Stomach smooth muscle (tissue), 2 donors: ENCODE measurements at regions not wholly inside any gene's neighbourhood (a gene's known extent, or its start where the extent isn't known, plus 50 kb on each side); places are given as distances from the start of the nearest gene placed in this dataset.

Source experiments
- H3K27ac ChIP-seq: one replicate; pipeline ENCODE4 v1.7.0; 2013; ENCODE audit warnings: mild to moderate bottlenecking, low read length, inconsistent platforms
- H3K27me3 ChIP-seq, 2 donors: one replicate each; pipeline ENCODE4 v1.7.0; 2013; ENCODE audit warnings: low read length in 2 of 2; ENCODE audit not compliant: insufficient read depth in 2 of 2, control insufficient read depth in 1 of 2
- H3K36me3 ChIP-seq, 2 donors: one replicate each; pipeline ENCODE4 v1.7.0; 2013; ENCODE audit warnings: low read length in 2 of 2; ENCODE audit not compliant: control insufficient read depth in 2 of 2, insufficient read depth in 2 of 2
- H3K4me1 ChIP-seq: one replicate; pipeline ENCODE4 v1.7.0; 2013; ENCODE audit warnings: low read length; ENCODE audit not compliant: control insufficient read depth, insufficient read depth
- H3K4me3 ChIP-seq, 2 donors: one replicate each; pipeline ENCODE4 v1.7.0; 2013; ENCODE audit warnings: low read length in 2 of 2
- H3K9ac ChIP-seq, 2 donors: one replicate each; pipeline ENCODE4 v1.7.0; 2013; ENCODE audit warnings: low read length in 2 of 2, mild to moderate bottlenecking in 1 of 2
- H3K9me3 ChIP-seq, 2 donors: one replicate each; pipeline ENCODE4 v1.7.0; 2013; ENCODE audit warnings: low read length in 2 of 2; ENCODE audit not compliant: control insufficient read depth in 2 of 2
- donor health status: healthy.
- donor health status: Pancreatic carcinoma.

- H3K9ac ChIP-seq = no peak overlapping the region
- H3K4me1 ChIP-seq = no peaks in the 10 kb centered on the region
- H3K27me3 ChIP-seq = no peaks in the 10 kb centered on the region
- no peak overlapping the region for H3K4me3 ChIP-seq
- H3K27ac ChIP-seq = no peak overlapping the region
- no peaks in the 10 kb centered on the region for H3K36me3 ChIP-seq
- peaks cover 0 to 6% of the 10 kb centered on the region in 2 donors for H3K9me3 ChIP-seq
Observed at GRCh38 chr5:82760856-82761255, 316.3 kb downstream of the TMEM167A start.

- Histone ChIP-seq H3K4me1 (no peaks in the 10 kb centered on the region), H3K4me3 (no peak overlapping the region), H3K36me3 (no peaks in the 10 kb centered on the region), H3K27ac (no peak overlapping the region), H3K9ac (no peak overlapping the region), H3K27me3 (no peaks in the 10 kb centered on the region), H3K9me3 (peaks cover 0 to 6% of the 10 kb centered on the region in 2 donors)
Observed at GRCh38 chr5:82758881-82759280, 318.3 kb downstream of the TMEM167A start.

GRCh38 chr5:82754759-82755158 is 322.4 kb downstream of the TMEM167A start:
- Histone ChIP-seq H3K4me3 (no peak overlapping the region), H3K27me3 (no peaks in the 10 kb centered on the region), H3K27ac (no peak overlapping the region), H3K36me3 (no peaks in the 10 kb centered on the region), H3K9ac (no peak overlapping the region), H3K9me3 (no peaks in the 10 kb centered on the region), H3K4me1 (no peaks in the 10 kb centered on the region)

GRCh38 chr5:82754036-82754746 is 323.0 kb downstream of the TMEM167A start:
- Histone ChIP-seq H3K4me3 (no peak overlapping the region), H3K27ac (no peak overlapping the region), H3K9ac (no peak overlapping the region), H3K4me1 (no peaks in the 10 kb centered on the region), H3K27me3 (no peaks in the 10 kb centered on the region), H3K36me3 (no peaks in the 10 kb centered on the region), H3K9me3 (no peaks in the 10 kb centered on the region)

GRCh38 chr5:82753374-82753773 is 323.8 kb downstream of the TMEM167A start:
- no peaks in the 10 kb centered on the region for H3K36me3 ChIP-seq
- H3K9me3 ChIP-seq = no peaks in the 10 kb centered on the region
- H3K4me1 ChIP-seq = no peaks in the 10 kb centered on the region
- no peak overlapping the region for H3K9ac ChIP-seq
- H3K27me3 ChIP-seq = no peaks in the 10 kb centered on the region
- H3K27ac ChIP-seq = no peak overlapping the region
- H3K4me3 ChIP-seq = no peak overlapping the region

GRCh38 chr5:82749461-82749820 is 327.8 kb downstream of the TMEM167A start:
- no peaks in the 10 kb centered on the region for H3K4me1 ChIP-seq
- H3K36me3 ChIP-seq = no peaks in the 10 kb centered on the region
- no peak overlapping the region for H3K9ac ChIP-seq
- H3K9me3 ChIP-seq = no peaks in the 10 kb centered on the region
- no peaks in the 10 kb centered on the region for H3K27me3 ChIP-seq
- H3K27ac ChIP-seq = no peak overlapping the region
- no peak overlapping the region for H3K4me3 ChIP-seq

GRCh38 chr5:82748688-82749460 is 328.3 kb downstream of the TMEM167A start:
- Histone ChIP-seq H3K4me1 (no peaks in the 10 kb centered on the region), H3K9ac (no peak overlapping the region), H3K27ac (no peak overlapping the region), H3K4me3 (no peak overlapping the region), H3K9me3 (no peaks in the 10 kb centered on the region), H3K36me3 (no peaks in the 10 kb centered on the region), H3K27me3 (no peaks in the 10 kb centered on the region)

- Histone ChIP-seq H3K27ac (no peak overlapping the region), H3K4me3 (no peak overlapping the region), H3K36me3 (no peaks in the 10 kb centered on the region)
Observed at GRCh38 chr5:82747986-82748385, 329.2 kb downstream of the TMEM167A start.

GRCh38 chr5:82745016-82745415 is 332.2 kb downstream of the TMEM167A start:
- H3K9ac ChIP-seq = no peak overlapping the region
- H3K4me1 ChIP-seq = no peaks in the 10 kb centered on the region
- H3K9me3 ChIP-seq = no peaks in the 10 kb centered on the region
- no peak overlapping the region for H3K4me3 ChIP-seq
- H3K27me3 ChIP-seq = no peaks in the 10 kb centered on the region
- no peaks in the 10 kb centered on the region for H3K36me3 ChIP-seq
- no peak overlapping the region for H3K27ac ChIP-seq

More at GRCh38 chr5:82747986-82748385, 329.2 kb downstream of the TMEM167A start:
- no peaks in the 10 kb centered on the region for H3K9me3 ChIP-seq
- H3K9ac ChIP-seq = no peak overlapping the region
- H3K27me3 ChIP-seq = no peaks in the 10 kb centered on the region
- no peaks in the 10 kb centered on the region for H3K4me1 ChIP-seq

GRCh38 chr5:82738681-82739269 is 338.4 kb downstream of the TMEM167A start:
- Histone ChIP-seq H3K36me3 (no peaks in the 10 kb centered on the region), H3K4me3 (no peak overlapping the region), H3K27ac (no peak overlapping the region), H3K4me1 (no peaks in the 10 kb centered on the region), H3K9me3 (no peaks in the 10 kb centered on the region), H3K27me3 (no peaks in the 10 kb centered on the region), H3K9ac (no peak overlapping the region)
